Mesothelial cell of epicardium (in vitro differentiated cells): ENCODE measurements at regions not wholly inside any gene's neighbourhood (a gene's known extent, or its start where the extent isn't known, plus 50 kb on each side); places are given as distances from the start of the nearest gene placed in this dataset.

Source experiments
- DNase-seq, 2 experiments: peaks; one replicate each; pipeline ENCODE4 v3.0.0; 2021; ENCODE audit warnings: low spot score in 2 of 2; ENCODE audit not compliant: unreplicated experiment in 2 of 2
- H3K27ac Mint-ChIP-seq: 2 replicates; pipeline ENCODE4 v1.8.0; 2021; ENCODE audit warnings: mixed read lengths
- H3K27me3 Mint-ChIP-seq: 2 replicates; pipeline ENCODE4 v1.8.0; 2021; ENCODE audit warnings: low read depth, mixed read lengths
- H3K36me3 Mint-ChIP-seq: 2 replicates; pipeline ENCODE4 v1.8.0; 2021; ENCODE audit warnings: mixed read lengths
- H3K4me1 Mint-ChIP-seq: 2 replicates; pipeline ENCODE4 v1.8.0; 2021; ENCODE audit warnings: mixed read lengths
- H3K4me3 Mint-ChIP-seq: 2 replicates; pipeline ENCODE4 v1.8.0; 2021; ENCODE audit warnings: mild to moderate bottlenecking, moderate library complexity, mixed read lengths
- H3K9me3 Mint-ChIP-seq: 2 replicates; pipeline ENCODE4 v1.8.0; 2021; ENCODE audit warnings: mixed read lengths
- TF ChIP-seq, protein P1 (sequence below): fragments of 200-600 bp; sonication (generic); IDR thresholded peaks from one replicate; pipeline ENCODE4 v1.5.0; 2021; ENCODE audit warnings: antibody characterized with exemption; ENCODE audit not compliant: unreplicated experiment

DNA sequence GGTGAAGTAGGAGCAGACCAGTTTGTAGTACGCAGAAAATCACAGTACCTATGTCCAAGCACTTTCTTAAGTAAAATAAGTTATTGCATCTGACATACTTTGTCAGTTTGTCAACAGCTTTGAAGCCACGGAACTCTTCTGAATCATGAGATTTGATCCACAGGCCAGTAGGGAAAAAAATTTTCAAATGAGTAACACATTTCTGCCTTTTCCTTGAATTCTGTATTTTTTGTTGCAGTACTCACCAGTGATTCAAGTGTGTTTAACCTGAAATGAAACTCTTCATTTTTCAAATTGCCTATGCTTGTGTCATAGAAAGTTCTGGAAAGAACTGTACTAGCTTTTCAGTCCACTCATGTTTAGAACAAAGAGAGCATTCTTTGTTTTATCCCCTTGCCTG, 337.7 kb downstream of the GATA3 start:
- Mint-ChIP-seq H3K27ac (no peak overlapping the region), H3K9me3 (no peaks in the 10 kb centered on the region), H3K4me3 (no peak overlapping the region), H3K4me1 (no peaks in the 10 kb centered on the region), H3K36me3 (no peaks in the 10 kb centered on the region), H3K27me3 (no peaks in the 10 kb centered on the region)
- no peak for DNase-seq
- TF ChIP-seq, protein P1, sequence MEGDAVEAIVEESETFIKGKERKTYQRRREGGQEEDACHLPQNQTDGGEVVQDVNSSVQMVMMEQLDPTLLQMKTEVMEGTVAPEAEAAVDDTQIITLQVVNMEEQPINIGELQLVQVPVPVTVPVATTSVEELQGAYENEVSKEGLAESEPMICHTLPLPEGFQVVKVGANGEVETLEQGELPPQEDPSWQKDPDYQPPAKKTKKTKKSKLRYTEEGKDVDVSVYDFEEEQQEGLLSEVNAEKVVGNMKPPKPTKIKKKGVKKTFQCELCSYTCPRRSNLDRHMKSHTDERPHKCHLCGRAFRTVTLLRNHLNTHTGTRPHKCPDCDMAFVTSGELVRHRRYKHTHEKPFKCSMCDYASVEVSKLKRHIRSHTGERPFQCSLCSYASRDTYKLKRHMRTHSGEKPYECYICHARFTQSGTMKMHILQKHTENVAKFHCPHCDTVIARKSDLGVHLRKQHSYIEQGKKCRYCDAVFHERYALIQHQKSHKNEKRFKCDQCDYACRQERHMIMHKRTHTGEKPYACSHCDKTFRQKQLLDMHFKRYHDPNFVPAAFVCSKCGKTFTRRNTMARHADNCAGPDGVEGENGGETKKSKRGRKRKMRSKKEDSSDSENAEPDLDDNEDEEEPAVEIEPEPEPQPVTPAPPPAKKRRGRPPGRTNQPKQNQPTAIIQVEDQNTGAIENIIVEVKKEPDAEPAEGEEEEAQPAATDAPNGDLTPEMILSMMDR: no peak

DNA sequence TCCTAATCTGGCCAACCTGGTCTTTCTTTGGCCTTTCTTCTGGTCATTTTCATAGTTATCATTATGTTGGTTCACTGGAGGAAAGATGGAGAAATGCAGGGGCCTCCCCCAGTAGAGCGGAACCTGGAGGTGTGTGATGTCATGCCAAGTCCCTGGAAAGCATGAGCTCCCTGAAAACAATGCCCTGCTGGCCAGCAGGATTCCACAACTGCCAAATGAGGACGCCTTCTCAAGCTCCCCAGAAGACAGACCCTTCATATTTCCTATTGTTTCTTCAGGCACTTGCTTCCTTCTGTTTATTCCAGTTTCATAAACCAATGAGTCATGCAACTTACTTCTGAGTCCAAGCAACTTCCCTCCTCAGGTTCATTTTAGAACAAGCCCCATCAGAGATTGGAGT, 339.0 kb downstream of the GATA3 start:
- H3K4me1 Mint-ChIP-seq: peaks cover 5% of the 10 kb centered on the region
- H3K27me3 Mint-ChIP-seq: no peaks in the 10 kb centered on the region
- no peak overlapping the region for H3K4me3 Mint-ChIP-seq
- no peaks in the 10 kb centered on the region for H3K9me3 Mint-ChIP-seq
- DNase-seq: no peak
- H3K36me3 Mint-ChIP-seq: no peaks in the 10 kb centered on the region
- TF ChIP-seq, protein P1: no peak
- no peak overlapping the region for H3K27ac Mint-ChIP-seq

DNA sequence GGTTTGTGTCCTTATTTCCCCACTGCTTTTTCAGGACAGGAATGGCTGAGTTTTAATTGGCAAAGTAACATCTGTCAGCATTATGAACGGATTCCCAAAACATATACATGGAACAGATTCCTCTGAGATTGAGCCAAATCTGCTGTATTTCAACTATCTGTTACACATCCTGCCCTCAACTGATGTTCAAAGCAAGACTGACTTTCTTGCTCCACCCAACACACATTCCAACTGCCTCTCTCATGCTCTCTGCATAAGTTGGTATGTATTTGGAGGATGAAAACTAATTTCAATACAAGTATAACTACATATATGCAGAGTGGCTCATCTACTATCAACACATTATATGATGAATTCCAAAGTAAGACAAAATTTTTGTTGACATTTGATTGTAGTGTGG, 342.2 kb downstream of the GATA3 start:
- no peaks in the 10 kb centered on the region for H3K36me3 Mint-ChIP-seq
- no peak overlapping the region for H3K4me3 Mint-ChIP-seq
- peaks cover 8% of the 10 kb centered on the region for H3K4me1 Mint-ChIP-seq
- DNase-seq: no peak
- H3K27me3 Mint-ChIP-seq: no peaks in the 10 kb centered on the region
- H3K27ac Mint-ChIP-seq: no peak overlapping the region
- TF ChIP-seq, protein P1: no peak
- H3K9me3 Mint-ChIP-seq: no peaks in the 10 kb centered on the region

DNA sequence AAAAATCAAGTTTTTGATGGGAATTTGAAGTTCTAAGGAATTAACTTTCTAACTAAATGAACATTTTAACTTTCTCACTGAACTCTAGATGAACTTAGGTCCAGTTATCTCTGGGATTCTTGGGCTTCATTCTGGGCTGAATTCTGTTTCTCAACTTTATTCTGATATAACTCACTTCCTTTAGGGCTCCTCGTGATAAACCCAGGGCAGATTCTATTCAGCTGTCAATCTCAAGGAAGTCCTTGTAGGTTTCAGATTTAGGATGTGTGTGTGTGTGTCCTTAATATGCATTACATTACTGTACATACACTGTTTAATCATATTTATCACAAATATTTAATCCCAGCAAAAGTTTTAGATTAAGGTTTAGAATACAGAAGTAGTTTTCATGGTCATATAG, 344.3 kb downstream of the GATA3 start:
- H3K36me3 Mint-ChIP-seq: no peaks in the 10 kb centered on the region
- H3K27me3 Mint-ChIP-seq: no peaks in the 10 kb centered on the region
- no peak for DNase-seq
- H3K4me1 Mint-ChIP-seq: peaks cover 13% of the 10 kb centered on the region
- H3K4me3 Mint-ChIP-seq: no peak overlapping the region
- H3K27ac Mint-ChIP-seq: no peak overlapping the region
- TF ChIP-seq, protein P1: no peak
- H3K9me3 Mint-ChIP-seq: no peaks in the 10 kb centered on the region

DNA sequence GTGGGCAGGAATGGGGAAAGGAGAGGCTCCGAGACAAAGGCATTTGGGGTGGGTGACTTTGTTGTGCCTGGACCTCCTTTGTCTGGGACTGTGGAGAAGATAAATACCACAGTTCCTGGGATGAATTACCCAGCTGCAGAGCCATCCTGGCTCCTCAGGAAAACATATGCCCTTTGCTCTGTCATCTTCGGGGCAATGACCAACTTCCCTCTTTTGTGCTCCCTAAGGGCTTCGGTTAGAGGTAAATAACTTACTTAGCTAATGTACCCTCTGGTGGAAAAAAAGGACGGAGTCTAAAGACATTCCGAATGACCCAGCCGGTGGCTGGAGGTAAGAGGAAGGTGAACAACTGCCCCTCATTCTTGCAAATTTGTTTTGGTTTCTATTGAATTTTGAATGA, 345.7 kb downstream of the GATA3 start:
- H3K36me3 Mint-ChIP-seq: no peaks in the 10 kb centered on the region
- no peaks in the 10 kb centered on the region for H3K9me3 Mint-ChIP-seq
- no peak overlapping the region for H3K27ac Mint-ChIP-seq
- TF ChIP-seq, protein P1: no peak
- H3K27me3 Mint-ChIP-seq: no peaks in the 10 kb centered on the region
- DNase-seq: no peak
- H3K4me1 Mint-ChIP-seq: peaks cover 26% of the 10 kb centered on the region
- H3K4me3 Mint-ChIP-seq: no peak overlapping the region

DNA sequence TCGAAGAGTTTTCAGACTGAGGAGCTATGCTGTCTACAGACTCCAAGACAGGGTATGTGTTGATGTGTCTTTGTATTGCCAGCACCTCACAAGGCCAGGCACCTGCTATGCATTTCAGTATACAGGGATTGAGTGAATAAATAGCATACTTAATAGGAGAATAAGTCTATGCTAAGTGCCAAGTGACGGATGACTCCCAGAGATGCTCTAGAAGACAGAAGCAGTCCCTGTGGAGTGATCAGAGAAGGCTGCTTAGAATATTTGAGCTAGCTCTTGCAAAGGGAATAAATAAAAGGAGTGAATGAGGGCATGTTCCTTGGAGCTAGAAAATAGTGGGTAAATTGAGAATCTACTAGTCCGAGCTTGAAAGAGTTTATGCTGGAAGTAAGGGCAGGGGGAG, 346.4 kb downstream of the GATA3 start:
- no peaks in the 10 kb centered on the region for H3K36me3 Mint-ChIP-seq
- TF ChIP-seq, protein P1: no peak
- no peak overlapping the region for H3K4me3 Mint-ChIP-seq

More for the DNA sequence above, 346.4 kb downstream of the GATA3 start:
- Mint-ChIP-seq H3K27me3 (no peaks in the 10 kb centered on the region), H3K27ac (no peak overlapping the region), H3K9me3 (no peaks in the 10 kb centered on the region), H3K4me1 (peaks cover 26% of the 10 kb centered on the region)
- DNase-seq: no peak
